GM12878 (cell line): ENCODE measurements at regions not wholly inside any gene's neighbourhood (a gene's known extent, or its start where the extent isn't known, plus 50 kb on each side); places are given as distances from the start of the nearest gene placed in this dataset.

ENCODE experiments used
- ATAC-seq: fragments of 200-7000 bp; cut with Tn5 transposase; 3 replicates; pipeline ENCODE4 v1.9.1; 2020; ENCODE audit warnings: mild to moderate bottlenecking, moderate library complexity
- BruUV-seq: library from RNA; stranded (reverse); fragments of 400-500 nt; replicated peaks from 2 replicates; lab custom pipeline; 2021; lab: Mats Ljungman, UMichigan
- CTCF ChIA-PET: fragments of 300-600 bp; sonication (Branson Sonifier 250); formaldehyde crosslinking; extraction: SDS; loops from one replicate; lab custom pipeline; 2021; ENCODE audit warnings: inconsistent platforms; lab: Yijun Ruan, JAX
- POLR2A ChIA-PET: fragments of 350-600 bp; formaldehyde crosslinking; extraction: SDS; loops from one replicate; lab custom pipeline; 2021; ENCODE audit warnings: inconsistent platforms; lab: Charles Lee
- RAD21 ChIA-PET: fragments of 300-600 bp; sonication (Branson Sonifier 250); formaldehyde crosslinking; loops from one replicate; lab custom pipeline; 2023; ENCODE audit warnings: antibody characterized with exemption; ENCODE audit not compliant: unreplicated experiment; lab: Charles Lee
- SMC1A ChIA-PET: fragments of 300-600 bp; sonication (Branson Sonifier 250); formaldehyde crosslinking; loops from one replicate; lab custom pipeline; 2023; ENCODE audit not compliant: unreplicated experiment, uncharacterized antibody; lab: Charles Lee
- DNase-seq: peaks from one replicate; pipeline ENCODE4 v3.0.0-alpha.2; 2011; ENCODE audit warnings: low read depth, low spot score
- FAIRE-seq: peaks from 3 replicates; lab custom pipeline; 2011; peaks lifted over from hg19 to GRCh38; lab: Jason Lieb, UNC
- H2AFZ ChIP-seq: 2 replicates; pipeline ENCODE4 v1.6.0; 2011; ENCODE audit warnings: low read depth, low read length, control low read depth; ENCODE audit not compliant: control insufficient read depth
- H3K27ac ChIP-seq: 2 replicates; pipeline ENCODE4 v1.5.1; 2011; ENCODE audit warnings: control low read depth; ENCODE audit not compliant: control insufficient read depth, insufficient read depth
- H3K27me3 ChIP-seq, 2 experiments: replicated peaks in 1 of 2; 2 replicates each; pipeline versions ENCODE4 v1.6.0 to v1.6.1; 2011; ENCODE audit warnings: low read length in 1 of 2; ENCODE audit not compliant: control insufficient read depth in 2 of 2, insufficient read depth in 2 of 2
- H3K36me3 ChIP-seq, 2 experiments: 2 replicates each; pipeline ENCODE4 v1.5.1; 2011; ENCODE audit warnings: low read length in 1 of 2; ENCODE audit not compliant: control insufficient read depth in 2 of 2, insufficient read depth in 2 of 2
- H3K4me1 ChIP-seq: 2 replicates; pipeline ENCODE4 v1.6.1; 2011; ENCODE audit warnings: mild to moderate bottlenecking, low read length, moderate library complexity, mixed read lengths; ENCODE audit not compliant: control insufficient read depth, insufficient read depth
- H3K4me2 ChIP-seq: 2 replicates; pipeline ENCODE4 v1.6.0; 2011; ENCODE audit warnings: control low read depth; ENCODE audit not compliant: control insufficient read depth, insufficient read depth
- H3K4me3 ChIP-seq: fragments of 200-600 bp; sonication (generic); 2 replicates; pipeline ENCODE4 v1.5.1; 2016
- H3K79me2 ChIP-seq: 2 replicates; pipeline ENCODE4 v1.6.0; 2011; ENCODE audit warnings: low read length; ENCODE audit not compliant: control insufficient read depth, insufficient read depth
- H3K9ac ChIP-seq: 2 replicates; pipeline ENCODE4 v1.8.0; 2011; ENCODE audit warnings: low read length, control low read depth, mixed read lengths; ENCODE audit not compliant: control insufficient read depth, insufficient read depth
- H3K9me3 ChIP-seq: replicated peaks from 3 replicates; pipeline ENCODE4 v1.5.1; 2011; ENCODE audit warnings: mild to moderate bottlenecking, low read length; ENCODE audit not compliant: control insufficient read depth, insufficient read depth
- H4K20me1 ChIP-seq: 2 replicates; pipeline ENCODE4 v1.6.0; 2011; ENCODE audit not compliant: control insufficient read depth, insufficient read depth
- ATF3 ChIP-seq: IDR thresholded peaks from 2 replicates; pipeline ENCODE4 v1.6.1; 2011; ENCODE audit warnings: low read depth, mild to moderate bottlenecking, low read length, moderate library complexity, borderline replicate concordance; ENCODE audit errors: extremely low read depth
- BCL11A ChIP-seq: IDR thresholded peaks from 2 replicates; pipeline ENCODE4 v1.6.1; 2011; ENCODE audit warnings: low read depth, low read length
- CBX3 ChIP-seq: fragments of 200-600 bp; sonication (generic); IDR thresholded peaks from 2 replicates; pipeline ENCODE4 v1.6.1; 2016; ENCODE audit warnings: low read depth, borderline replicate concordance
- CEBPB ChIP-seq, 2 experiments: fragments of 150-350 bp in 1 of 2; IDR thresholded peaks; 2 replicates each; pipeline ENCODE4 v1.6.1; 2012 to 2014; ENCODE audit warnings: low read depth in 2 of 2, low read length in 2 of 2, borderline replicate concordance in 1 of 2, inconsistent platforms in 1 of 2
- E2F8 ChIP-seq: fragments of 450-650 bp; IDR thresholded peaks from 2 replicates; pipeline ENCODE4 v1.6.1; 2018; ENCODE audit warnings: mild to moderate bottlenecking, low read depth, moderate library complexity; ENCODE audit not compliant: partially characterized antibody
- HCFC1 ChIP-seq: fragments of 150-350 bp; IDR thresholded peaks from 2 replicates; pipeline ENCODE4 v1.6.1; 2014; ENCODE audit warnings: low read length
- HDAC2 ChIP-seq: fragments of 200-600 bp; sonication (generic); IDR thresholded peaks from 2 replicates; pipeline ENCODE4 v1.6.1; 2017
- IRF4 ChIP-seq: IDR thresholded peaks from 2 replicates; pipeline ENCODE4 v1.6.1; 2011; ENCODE audit warnings: low read depth, low read length
- KLF5 ChIP-seq: fragments of 450-650 bp; IDR thresholded peaks from 2 replicates; pipeline ENCODE4 v1.6.1; 2014; ENCODE audit warnings: mild to moderate bottlenecking; ENCODE audit not compliant: partially characterized antibody
- MEF2A ChIP-seq: IDR thresholded peaks from 2 replicates; pipeline ENCODE4 v1.6.1; 2011; ENCODE audit warnings: low read depth, mild to moderate bottlenecking, low read length, moderate library complexity; ENCODE audit not compliant: insufficient read depth
- MTA3 ChIP-seq: IDR thresholded peaks from 2 replicates; pipeline ENCODE4 v1.6.1; 2012; ENCODE audit warnings: low read length, inconsistent platforms, borderline replicate concordance
- NFIC ChIP-seq: IDR thresholded peaks from 2 replicates; pipeline ENCODE4 v1.6.1; 2012; ENCODE audit warnings: low read depth, mild to moderate bottlenecking, inconsistent platforms, low read length, moderate library complexity
- PAX8 ChIP-seq: fragments of 450-650 bp; IDR thresholded peaks from 2 replicates; pipeline ENCODE4 v1.6.1; 2017; ENCODE audit warnings: mild to moderate bottlenecking, moderate library complexity
- RFX5 ChIP-seq: IDR thresholded peaks from 2 replicates; pipeline ENCODE4 v1.6.1; 2011; ENCODE audit warnings: low read depth, low read length, improper control_type of control experiment
- RUNX3 ChIP-seq: IDR thresholded peaks from 2 replicates; pipeline ENCODE4 v1.6.1; 2012; ENCODE audit warnings: low read length, inconsistent platforms
- SMC3 ChIP-seq: IDR thresholded peaks from 2 replicates; pipeline ENCODE4 v1.6.1; 2011; ENCODE audit warnings: low read length, improper control_type of control experiment, borderline replicate concordance
- STAT1 ChIP-seq: fragments of 450-650 bp; conservative IDR thresholded peaks from 2 replicates; pipeline ENCODE4 v1.6.1; 2014; ENCODE audit warnings: antibody characterized with exemption, mild to moderate bottlenecking
- TARDBP ChIP-seq: IDR thresholded peaks from 2 replicates; pipeline ENCODE4 v1.6.1; 2016; ENCODE audit warnings: borderline replicate concordance
- WRNIP1 ChIP-seq: IDR thresholded peaks from 2 replicates; pipeline ENCODE4 v1.6.1; 2011; ENCODE audit warnings: low read depth, low read length, improper control_type of control experiment, borderline replicate concordance
- WGBS: methylation state at CpG from one replicate; pipeline ENCODE4 v1.1.6; 2016; ENCODE audit warnings: low lambda C conversion rate; ENCODE audit not compliant: insufficient replicate concordance, insufficient coverage; ENCODE audit errors: missing lambda C conversion rate; 5-methylcytosine and 5-hydroxymethylcytosine counted together
- in situ Hi-C: fragments of 300-500 bp; cut with MboI; formaldehyde crosslinking; loops from 9 replicates; pipeline ENCODE4 v1.14.3; 2018; ENCODE audit warnings: mixed read lengths
- intact Hi-C: fragments of 100-400 bp; cut with micrococcal nuclease; formaldehyde crosslinking; loops from one replicate; pipeline ENCODE4 v1.14.2; 2022; ENCODE audit not compliant: unreplicated experiment
- TF ChIP-seq, protein P1 (sequence below): fragments of 450-650 bp; IDR thresholded peaks from 2 replicates; pipeline ENCODE4 v1.6.1; 2016; ENCODE audit warnings: mild to moderate bottlenecking, moderate library complexity, borderline replicate concordance

- SMC1A ChIA-PET, result interaction anchor here (1.1 kb wide), 1 partner anchor 18 kb away, joined by 3 read pairs; no protein-coding TSS in a partner anchor
- intact Hi-C loops, result no loop called here
- WGBS, result 44% methylated on average over 1 of the region's 1 CpG
- no peak overlapping the region for H3K27ac ChIP-seq
- H3K27me3 ChIP-seq, result no peaks in the 10 kb centered on the region
- H3K4me1 ChIP-seq, result no peaks in the 10 kb centered on the region
- H4K20me1 ChIP-seq, result no peaks in the 10 kb centered on the region
- H2AFZ ChIP-seq, result no peak overlapping the region
- no peak for DNase-seq
- POLR2A ChIA-PET, result no interaction called here
- BruUV-seq, result no TSS peak
- in situ Hi-C loops, result no loop called here
- CTCF ChIA-PET, result no interaction called here
- FAIRE-seq, result no peak
- ATAC-seq, result no peak
- no peak overlapping the region for H3K4me2 ChIP-seq
- H3K9ac ChIP-seq, result no peak overlapping the region
- no peaks in the 10 kb centered on the region for H3K36me3 ChIP-seq
- H3K9me3 ChIP-seq, result no peaks in the 10 kb centered on the region
- H3K79me2 ChIP-seq, result no peaks in the 10 kb centered on the region
- no peak for TF ChIP-seq STAT1
- TF ChIP-seq TARDBP, result no peak
- no peak for TF ChIP-seq CBX3
- no peak for TF ChIP-seq IRF4
- no peak for TF ChIP-seq SMC3
- TF ChIP-seq ATF3, result no peak
- TF ChIP-seq PAX8, result no peak
- no peak for TF ChIP-seq BCL11A
- no peak for TF ChIP-seq HCFC1
- no peak for TF ChIP-seq RFX5
- no peak for TF ChIP-seq KLF5
- no peak for TF ChIP-seq E2F8
- TF ChIP-seq MTA3, result no peak
- no peak for TF ChIP-seq NFIC
- no peak for TF ChIP-seq WRNIP1
- no peak for TF ChIP-seq HDAC2
- TF ChIP-seq, protein P1, sequence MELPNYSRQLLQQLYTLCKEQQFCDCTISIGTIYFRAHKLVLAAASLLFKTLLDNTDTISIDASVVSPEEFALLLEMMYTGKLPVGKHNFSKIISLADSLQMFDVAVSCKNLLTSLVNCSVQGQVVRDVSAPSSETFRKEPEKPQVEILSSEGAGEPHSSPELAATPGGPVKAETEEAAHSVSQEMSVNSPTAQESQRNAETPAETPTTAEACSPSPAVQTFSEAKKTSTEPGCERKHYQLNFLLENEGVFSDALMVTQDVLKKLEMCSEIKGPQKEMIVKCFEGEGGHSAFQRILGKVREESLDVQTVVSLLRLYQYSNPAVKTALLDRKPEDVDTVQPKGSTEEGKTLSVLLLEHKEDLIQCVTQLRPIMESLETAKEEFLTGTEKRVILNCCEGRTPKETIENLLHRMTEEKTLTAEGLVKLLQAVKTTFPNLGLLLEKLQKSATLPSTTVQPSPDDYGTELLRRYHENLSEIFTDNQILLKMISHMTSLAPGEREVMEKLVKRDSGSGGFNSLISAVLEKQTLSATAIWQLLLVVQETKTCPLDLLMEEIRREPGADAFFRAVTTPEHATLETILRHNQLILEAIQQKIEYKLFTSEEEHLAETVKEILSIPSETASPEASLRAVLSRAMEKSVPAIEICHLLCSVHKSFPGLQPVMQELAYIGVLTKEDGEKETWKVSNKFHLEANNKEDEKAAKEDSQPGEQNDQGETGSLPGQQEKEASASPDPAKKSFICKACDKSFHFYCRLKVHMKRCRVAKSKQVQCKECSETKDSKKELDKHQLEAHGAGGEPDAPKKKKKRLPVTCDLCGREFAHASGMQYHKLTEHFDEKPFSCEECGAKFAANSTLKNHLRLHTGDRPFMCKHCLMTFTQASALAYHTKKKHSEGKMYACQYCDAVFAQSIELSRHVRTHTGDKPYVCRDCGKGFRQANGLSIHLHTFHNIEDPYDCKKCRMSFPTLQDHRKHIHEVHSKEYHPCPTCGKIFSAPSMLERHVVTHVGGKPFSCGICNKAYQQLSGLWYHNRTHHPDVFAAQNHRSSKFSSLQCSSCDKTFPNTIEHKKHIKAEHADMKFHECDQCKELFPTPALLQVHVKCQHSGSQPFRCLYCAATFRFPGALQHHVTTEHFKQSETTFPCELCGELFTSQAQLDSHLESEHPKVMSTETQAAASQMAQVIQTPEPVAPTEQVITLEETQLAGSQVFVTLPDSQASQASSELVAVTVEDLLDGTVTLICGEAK, result no peak
- TF ChIP-seq RUNX3, result no peak
- no peak for TF ChIP-seq CEBPB (IDR thresholded peaks at IDR 0.05; ENCODE audit: borderline replicate concordance in 1 of 2, low read depth in 2 of 2, low read length in 2 of 2)
- TF ChIP-seq MEF2A, result no peak
- RAD21 ChIA-PET, result no interaction called here
- H3K4me3 ChIP-seq, result no peak overlapping the region
Observed at GRCh38 chrX:39039890-39040289, 238.6 kb downstream of the MID1IP1 start.
